NCI-H1694 treated with DMSO at 0.1 percent for 48 hours (cell line): ENCODE measurements at regions not wholly inside any gene's neighbourhood (a gene's known extent, or its start where the extent isn't known, plus 50 kb on each side); places are given as distances from the start of the nearest gene placed in this dataset.

ENCODE experiments used
- DNase-seq: peaks from one replicate; lab custom pipeline; 2025; lab: John Stamatoyannopoulos, UW

- no peak for DNase-seq
Measured at GRCh38 chr3:83740504-83740903, 1218.3 kb upstream of the CADM2 start.

- no peak for DNase-seq
Measured at GRCh38 chr3:83765956-83766355, 1192.8 kb upstream of the CADM2 start.

GRCh38 chr3:83769791-83770663 lies 1188.8 kb upstream of the CADM2 start:
- no peak for DNase-seq

GRCh38 chr3:83770664-83771402 lies 1188.0 kb upstream of the CADM2 start:
- no peak for DNase-seq

GRCh38 chr3:83802801-83803200 lies 1156.0 kb upstream of the CADM2 start:
- DNase-seq = no peak

GRCh38 chr3:83807511-83807910 lies 1151.3 kb upstream of the CADM2 start:
- DNase-seq = no peak

- DNase-seq = no peak
Measured at GRCh38 chr3:83813176-83813575, 1145.6 kb upstream of the CADM2 start.

GRCh38 chr3:83816653-83817052 lies 1142.1 kb upstream of the CADM2 start:
- no peak for DNase-seq

GRCh38 chr3:83821506-83821905 lies 1137.3 kb upstream of the CADM2 start:
- no peak for DNase-seq

GRCh38 chr3:83823095-83823494 lies 1135.7 kb upstream of the CADM2 start:
- DNase-seq = no peak

GRCh38 chr3:83835040-83835439 lies 1123.7 kb upstream of the CADM2 start:
- no peak for DNase-seq

- no peak for DNase-seq
Measured at GRCh38 chr3:83842511-83842910, 1116.3 kb upstream of the CADM2 start.

GRCh38 chr3:83843716-83844115 lies 1115.1 kb upstream of the CADM2 start:
- DNase-seq = no peak

GRCh38 chr3:83849106-83849730 lies 1109.6 kb upstream of the CADM2 start:
- DNase-seq = no peak

- no peak for DNase-seq
Measured at GRCh38 chr3:83863380-83863779, 1095.4 kb upstream of the CADM2 start.

GRCh38 chr3:83868909-83869567 lies 1089.8 kb upstream of the CADM2 start:
- DNase-seq = no peak

- no peak for DNase-seq
Measured at GRCh38 chr3:83873550-83873949, 1085.2 kb upstream of the CADM2 start.

- no peak for DNase-seq
Measured at GRCh38 chr3:83877910-83878309, 1080.9 kb upstream of the CADM2 start.

- no peak for DNase-seq
Measured at GRCh38 chr3:83882701-83883100, 1076.1 kb upstream of the CADM2 start.

GRCh38 chr3:83890039-83890762 lies 1068.6 kb upstream of the CADM2 start:
- DNase-seq = no peak

GRCh38 chr3:83890763-83891135 lies 1068.0 kb upstream of the CADM2 start:
- DNase-seq = no peak

GRCh38 chr3:83894223-83894622 lies 1064.6 kb upstream of the CADM2 start:
- DNase-seq = no peak
